HG03196 (cell line): ENCODE measurements at regions not wholly inside any gene's neighbourhood (a gene's known extent, or its start where the extent isn't known, plus 50 kb on each side); places are given as distances from the start of the nearest gene placed in this dataset.
"Not testable (repeated sequence)": the region's sequence is repeated elsewhere in the genome, so short reads cannot be mapped to it uniquely, and the experiment has no call there.

Experiments used
- ATAC-seq: cut with Tn5 transposase; IDR thresholded peaks from one replicate; pipeline ENCODE4 v1.9.1; 2021; ENCODE audit not compliant: unreplicated experiment

DNA sequence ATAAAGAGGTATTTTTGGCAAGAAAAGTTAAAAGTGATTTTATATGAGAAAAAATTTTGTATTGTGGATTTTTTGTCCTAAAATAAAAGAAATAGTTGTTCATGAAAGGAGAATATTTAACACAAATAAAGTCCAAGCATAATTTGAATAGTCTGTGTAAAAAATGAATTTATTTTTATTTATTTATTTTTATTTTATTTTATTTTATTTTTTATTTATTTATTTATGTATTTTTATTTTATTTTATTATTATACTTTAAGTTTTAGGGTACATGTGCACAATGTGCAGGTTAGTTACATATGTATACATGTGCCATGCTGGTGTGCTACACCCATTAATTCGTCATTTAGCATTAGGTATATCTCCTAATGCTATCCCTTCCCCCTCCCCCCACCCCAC, 948.9 kb upstream of the ADGRB3 start:
- not testable (repeated sequence) for ATAC-seq

DNA sequence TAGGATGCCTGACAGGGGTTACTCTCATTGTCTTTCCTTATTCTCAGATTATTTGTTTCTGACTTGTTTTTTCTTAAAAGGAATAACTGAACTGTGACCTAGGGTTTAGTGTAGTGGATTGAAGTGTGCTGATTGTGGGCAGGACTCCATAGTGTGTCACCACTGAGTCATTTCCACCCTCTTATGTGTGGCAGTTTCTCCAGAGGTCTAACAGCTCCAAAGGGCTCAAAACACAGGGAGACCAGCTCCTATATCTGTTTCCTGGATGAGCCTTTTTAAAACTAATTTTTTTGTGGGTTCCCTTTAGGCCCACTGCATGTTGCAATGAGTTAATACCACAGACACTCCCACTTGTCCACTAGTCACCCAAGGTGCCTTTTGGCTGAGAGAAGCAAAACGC, 951.1 kb upstream of the ADGRB3 start:
- no peak for ATAC-seq

DNA sequence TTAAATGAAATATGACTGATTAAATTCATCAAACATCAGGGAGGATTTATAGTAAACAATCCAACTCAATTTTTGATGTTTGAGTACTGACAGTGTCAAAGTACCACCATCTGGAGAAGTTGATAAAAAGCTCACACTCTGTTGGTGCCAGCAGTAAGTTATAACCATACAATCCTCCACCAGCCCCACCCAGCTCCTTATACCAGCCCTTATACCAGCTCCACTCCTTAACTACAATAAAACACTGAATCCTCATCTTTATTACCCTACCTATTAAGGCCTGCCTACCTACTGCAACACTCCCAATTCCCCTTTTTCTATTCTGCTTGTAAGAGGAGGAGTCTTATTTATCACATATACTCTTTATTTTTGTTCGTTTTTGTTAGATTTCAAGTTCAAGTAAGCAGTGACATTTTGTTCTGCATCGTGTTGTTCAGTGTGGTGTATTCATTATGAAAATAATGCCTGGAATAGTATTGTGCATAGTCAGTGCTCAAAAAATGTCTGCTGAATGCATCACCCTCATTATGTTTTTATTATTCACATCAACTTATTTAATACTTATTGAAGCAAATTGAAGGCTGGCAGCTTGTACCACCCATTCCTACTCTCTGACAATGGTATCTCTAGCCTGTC, 954.7 kb upstream of the ADGRB3 start:
- ATAC-seq: no peak

GRCh38 chr6:67679566-67680296, 955.4 kb upstream of the ADGRB3 start:
- no peak for ATAC-seq

- ATAC-seq: no peak
These were observed 958.2 kb upstream of the ADGRB3 start for GRCh38 chr6:67676892-67677291.

- no peak for ATAC-seq
These were observed 967.3 kb upstream of the ADGRB3 start for GRCh38 chr6:67667637-67668422.

- ATAC-seq: no peak
These were observed 968.7 kb upstream of the ADGRB3 start for GRCh38 chr6:67666177-67666964.

- ATAC-seq: no peak
These were observed 970.1 kb upstream of the ADGRB3 start for GRCh38 chr6:67664942-67665341.

DNA sequence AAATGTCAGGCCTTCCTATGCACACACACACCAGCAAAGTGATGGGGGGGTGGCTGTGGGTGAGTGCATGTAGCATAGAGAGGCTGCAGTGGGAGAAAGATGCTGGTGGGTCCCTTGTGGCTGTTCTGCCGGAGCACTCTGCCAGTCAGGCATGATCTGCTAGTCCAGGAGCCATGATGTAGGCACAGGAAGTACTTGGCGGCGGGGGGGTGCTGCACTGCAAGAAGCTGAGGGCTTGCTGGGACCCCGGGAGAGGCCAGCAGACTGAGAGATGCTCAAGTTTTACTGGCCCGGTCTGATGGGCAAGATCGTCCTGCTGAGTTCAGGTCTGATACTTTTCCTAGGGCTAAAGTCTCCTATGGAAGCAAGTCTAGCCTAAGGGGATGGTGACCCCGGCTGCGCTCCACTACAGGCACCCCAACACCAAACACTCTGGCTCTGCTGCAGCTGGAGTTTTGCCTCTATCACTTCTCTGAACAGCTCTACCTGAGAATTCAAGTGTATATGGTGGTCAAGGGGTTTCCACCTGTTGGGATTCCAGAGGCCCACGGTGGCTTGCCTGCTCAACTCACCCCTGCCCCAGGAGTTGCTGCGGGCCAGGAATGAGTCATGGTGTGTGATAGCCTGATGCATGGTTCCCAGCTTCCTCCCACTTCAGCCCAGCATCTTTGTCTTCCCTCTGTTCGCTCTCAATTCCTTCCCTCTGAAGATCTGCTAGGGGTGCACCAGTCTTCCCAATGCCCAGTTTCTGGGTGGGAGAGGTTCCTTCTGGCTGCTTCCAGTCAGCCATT, 971.8 kb upstream of the ADGRB3 start:
- ATAC-seq: no peak

DNA sequence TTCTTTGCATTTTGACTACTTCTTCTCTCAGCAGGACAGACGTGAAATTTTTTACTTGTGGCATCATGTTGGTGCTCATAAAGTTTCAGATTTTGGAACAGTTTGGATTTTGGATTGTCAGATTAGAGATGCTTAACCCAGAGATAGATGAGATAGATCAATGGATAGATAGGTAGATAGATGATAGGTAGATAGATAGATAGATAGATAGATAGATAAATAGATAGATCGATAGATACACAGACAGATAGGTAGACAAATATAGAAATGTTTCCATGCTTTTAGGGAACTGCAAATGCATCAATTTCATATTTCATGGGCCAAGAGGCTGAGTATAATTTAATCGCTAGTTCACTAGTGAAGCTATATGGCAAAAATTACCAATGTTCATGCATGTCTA, 981.5 kb upstream of the ADGRB3 start:
- no peak for ATAC-seq

- ATAC-seq: no peak
These were observed 988.5 kb upstream of the ADGRB3 start for GRCh38 chr6:67646550-67646949.

- no peak for ATAC-seq
These were observed 991.8 kb upstream of the ADGRB3 start for GRCh38 chr6:67643281-67643680.

DNA sequence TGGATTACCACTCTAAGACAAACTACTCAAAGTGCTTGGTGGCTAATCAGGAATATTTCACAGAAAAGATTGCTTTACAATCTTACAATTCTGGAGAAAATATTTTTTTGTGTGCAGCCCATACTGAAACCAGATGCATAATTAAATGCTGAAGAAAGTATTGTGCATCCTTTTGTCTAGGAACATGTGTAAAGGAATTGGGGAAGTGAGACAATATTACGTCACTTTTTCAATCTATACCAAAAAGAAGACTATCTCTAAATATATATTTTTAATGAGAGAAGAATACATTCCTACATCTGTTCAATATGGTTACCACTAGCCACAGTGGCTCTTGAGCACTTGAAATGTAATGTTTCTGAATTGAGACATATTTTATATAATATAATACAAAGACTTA, 992.5 kb upstream of the ADGRB3 start:
- ATAC-seq: no peak

GRCh38 chr6:67640484-67640883, 994.6 kb upstream of the ADGRB3 start:
- ATAC-seq: no peak

DNA sequence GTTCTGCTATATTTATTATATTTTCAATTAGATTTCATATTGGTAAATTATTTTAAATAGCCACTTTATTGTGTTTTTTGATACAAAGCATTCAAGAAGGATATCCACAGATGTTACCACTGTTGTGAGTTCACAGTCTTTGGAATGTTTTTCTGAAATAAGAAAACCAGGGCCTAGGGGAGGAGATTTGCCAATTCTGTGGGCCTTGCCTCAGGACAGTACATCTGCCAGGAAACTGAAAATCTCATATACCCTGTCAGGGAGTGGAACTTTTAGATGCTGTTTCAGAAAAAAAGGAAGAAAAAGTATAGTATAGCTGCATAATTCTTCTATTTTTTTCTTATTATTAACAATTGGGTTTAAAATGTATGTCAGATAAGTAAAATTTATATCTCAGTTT, 995.9 kb upstream of the ADGRB3 start:
- ATAC-seq: no peak

DNA sequence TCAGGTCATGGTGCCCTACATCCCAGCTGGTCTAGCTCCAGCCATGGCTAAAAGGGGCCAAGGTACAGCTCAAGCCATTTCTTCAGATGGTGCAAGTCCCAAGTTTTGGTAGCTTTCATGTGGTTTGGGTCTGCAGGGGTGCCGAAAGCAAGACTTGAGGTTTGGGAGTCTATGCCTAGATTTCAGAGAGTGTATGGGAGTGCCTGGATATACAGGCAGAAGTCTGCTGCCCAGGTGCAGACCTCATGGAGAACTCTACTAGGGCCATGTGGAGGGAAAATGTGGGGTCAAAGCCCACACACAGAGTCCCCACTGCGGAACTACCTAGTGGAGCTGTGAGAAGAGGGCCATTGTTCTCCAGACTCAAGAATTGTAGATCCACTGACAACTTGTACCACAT, 1000.9 kb upstream of the ADGRB3 start:
- ATAC-seq: no peak

GRCh38 chr6:67633058-67633457, 1002.0 kb upstream of the ADGRB3 start:
- no peak for ATAC-seq

GRCh38 chr6:67630146-67630545, 1004.9 kb upstream of the ADGRB3 start:
- ATAC-seq: no peak

DNA sequence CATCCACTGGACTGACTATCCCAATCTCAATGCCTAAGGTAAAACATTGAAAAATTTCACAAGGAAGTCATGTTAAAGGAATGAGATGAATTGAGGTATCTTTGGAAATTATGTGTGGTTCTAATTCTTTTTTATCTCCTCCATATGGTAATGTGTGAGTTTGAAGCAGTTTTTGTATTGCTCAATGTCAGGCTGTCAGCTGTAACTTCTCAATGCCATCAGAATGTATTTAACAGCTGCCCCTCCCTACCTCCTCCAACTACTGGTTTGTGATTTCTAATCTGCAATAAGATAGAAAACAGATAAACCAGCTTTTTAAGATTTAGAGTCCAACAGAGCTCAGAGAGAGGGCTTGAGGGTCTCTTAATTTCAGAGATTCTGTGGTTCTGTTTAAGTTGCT, 1005.8 kb upstream of the ADGRB3 start:
- no peak for ATAC-seq

DNA sequence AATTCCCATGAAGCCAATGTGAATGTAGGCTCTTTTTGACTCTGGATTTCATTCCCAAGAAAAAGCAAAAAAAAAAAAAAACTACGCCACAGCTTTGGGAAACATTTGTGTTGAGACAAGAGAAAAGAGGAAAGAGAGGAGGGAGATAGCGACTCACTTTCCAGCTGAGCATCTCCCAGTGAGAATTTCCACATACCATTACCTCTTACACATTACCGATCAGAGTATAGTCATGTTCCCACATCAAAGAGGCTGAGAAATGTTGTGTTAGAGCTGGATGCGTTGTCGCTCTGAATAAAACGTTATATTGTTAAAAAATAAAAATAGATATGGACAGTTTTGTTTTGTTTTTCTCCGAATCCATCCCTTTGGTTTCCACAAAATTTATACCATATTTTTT, 1019.3 kb upstream of the ADGRB3 start:
- ATAC-seq: no peak
